T-cell (primary cell): ENCODE measurements at regions not wholly inside any gene's neighbourhood (a gene's known extent, or its start where the extent isn't known, plus 50 kb on each side); places are given as distances from the start of the nearest gene placed in this dataset.

Source experiments
- ATAC-seq, 4 experiments: fragments of 200-7000 bp in 3 of 4; fragments of 150-1000 bp in 1 of 4; cut with Tn5 transposase; replicated peaks in 1 of 4; 1 replicate in 3 of 4; 2 replicates in 1 of 4; pipeline ENCODE4 v1.10.0; 2021; ENCODE audit warnings: moderate library complexity in 3 of 4, mild to moderate bottlenecking in 2 of 4, moderate number of reproducible peaks in 1 of 4
- CTCF ChIA-PET, 2 donors: fragments of 300-600 bp; sonication (Branson Sonifier 250); formaldehyde crosslinking; loops; one replicate each; lab custom pipeline; 2022; ENCODE audit warnings: antibody characterized with exemption in 2 of 2; lab: Charles Lee
- POLR2A ChIA-PET, 2 donors: fragments of 300-600 bp; sonication (Branson Sonifier 250); formaldehyde crosslinking; loops; one replicate each; lab custom pipeline; 2022; ENCODE audit warnings: antibody characterized with exemption in 2 of 2; lab: Charles Lee
- DNase-seq, 35 experiments: peaks; one replicate each; pipeline versions ENCODE4 v3.0.0 to v3.0.0-alpha.2; 2013 to 2023
- H3K27ac ChIP-seq: one replicate; pipeline ENCODE4 v1.5.1; 2013; ENCODE audit warnings: low read length
- H3K27me3 ChIP-seq, 2 experiments: replicated peaks in 1 of 2; 1 replicate in 1 of 2; 2 replicates in 1 of 2; pipeline versions ENCODE4 v1.6.1 to v1.7.0; 2013; ENCODE audit warnings: low read length in 1 of 2, mixed read lengths in 1 of 2; ENCODE audit not compliant: control insufficient read depth in 2 of 2, insufficient read depth in 2 of 2; ENCODE audit errors: extremely low read depth in 1 of 2
- H3K36me3 ChIP-seq, 2 donors: 1 replicate in 1 of 2; 2 replicates in 1 of 2; pipeline versions ENCODE4 v1.6.1 to v1.7.0; 2013; ENCODE audit warnings: low read length in 1 of 2; ENCODE audit not compliant: control insufficient read depth in 2 of 2, insufficient read depth in 1 of 2; ENCODE audit errors: extremely low read depth in 1 of 2
- H3K4me1 ChIP-seq, 2 experiments: 1 replicate in 1 of 2; 2 replicates in 1 of 2; pipeline versions ENCODE4 v1.6.1 to v1.7.0; 2013; ENCODE audit warnings: low read length in 2 of 2, mixed read lengths in 1 of 2; ENCODE audit not compliant: insufficient read depth in 2 of 2, control insufficient read depth in 1 of 2; ENCODE audit errors: extremely low read depth in 1 of 2
- H3K4me3 ChIP-seq, 2 donors: 1 replicate in 1 of 2; 2 replicates in 1 of 2; pipeline versions ENCODE4 v1.5.1 to v1.7.0; 2013; ENCODE audit warnings: mild to moderate bottlenecking in 2 of 2, low read length in 1 of 2, moderate library complexity in 1 of 2; ENCODE audit not compliant: control insufficient read depth in 1 of 2; ENCODE audit errors: extremely low read depth in 1 of 2
- H3K9me3 ChIP-seq: 2 replicates; pipeline ENCODE4 v1.7.0; 2013
- H3K27ac Mint-ChIP-seq, 2 donors: one replicate each; pipeline ENCODE4 v1.8.0; 2020 to 2021; ENCODE audit warnings: mild to moderate bottlenecking in 2 of 2, mixed read lengths in 2 of 2
- H3K27me3 Mint-ChIP-seq, 2 donors: one replicate each; pipeline ENCODE4 v1.8.0; 2021 to 2022; ENCODE audit warnings: mixed read lengths in 2 of 2
- H3K36me3 Mint-ChIP-seq: one replicate; pipeline ENCODE4 v1.8.0; 2021; ENCODE audit warnings: mixed read lengths
- H3K4me1 Mint-ChIP-seq, 3 donors: one replicate each; pipeline ENCODE4 v1.8.0; 2020 to 2022; ENCODE audit warnings: mixed read lengths in 3 of 3, mild to moderate bottlenecking in 1 of 3
- H3K4me3 Mint-ChIP-seq, 3 donors: one replicate each; pipeline ENCODE4 v1.8.0; 2020 to 2022; ENCODE audit warnings: mild to moderate bottlenecking in 3 of 3, mixed read lengths in 3 of 3, moderate library complexity in 3 of 3
- H3K9me3 Mint-ChIP-seq, 3 donors: one replicate each; pipeline ENCODE4 v1.8.0; 2020 to 2022; ENCODE audit warnings: mixed read lengths in 3 of 3
- WGBS: methylation state at CpG from one replicate; pipeline ENCODE4 v1.1.5; 2013; ENCODE audit warnings: missing lambda C conversion rate; ENCODE audit not compliant: insufficient coverage; 5-methylcytosine and 5-hydroxymethylcytosine counted together

DNA sequence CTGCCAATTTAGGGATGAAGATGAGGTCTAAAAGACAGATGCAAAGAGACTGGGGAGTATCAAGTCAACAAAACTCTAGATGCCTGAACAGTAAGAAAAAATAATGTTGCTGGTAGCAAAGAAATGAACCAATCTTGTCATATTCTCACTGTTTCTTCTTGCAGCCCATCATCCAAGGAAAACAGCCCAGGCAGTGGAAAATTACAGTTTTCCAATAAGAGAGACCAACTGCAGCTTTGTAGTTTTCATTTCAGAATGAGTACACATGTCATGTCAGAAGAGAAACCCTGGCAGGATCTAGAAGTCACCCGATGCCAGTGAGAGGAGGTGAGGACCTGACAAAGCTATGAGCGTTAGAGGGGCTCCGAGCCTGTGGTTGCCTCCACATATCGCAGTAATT lies 500.4 kb upstream of the PSMD7 start:
- CTCF ChIA-PET = no interaction called here
- no peaks in the 10 kb centered on the region for H3K4me1 ChIP-seq
- H3K4me3 Mint-ChIP-seq = no peak overlapping the region
- no peaks in the 10 kb centered on the region for H3K9me3 ChIP-seq
- H3K36me3 Mint-ChIP-seq = no peaks in the 10 kb centered on the region
- H3K9me3 Mint-ChIP-seq = peaks cover 0 to 5% (median 3%) of the 10 kb centered on the region in 3 donors
- no peak overlapping the region for H3K27ac ChIP-seq
- DNase-seq = no peak
- no peaks in the 10 kb centered on the region for H3K27me3 Mint-ChIP-seq
- H3K27me3 ChIP-seq = no peaks in the 10 kb centered on the region
- no peaks in the 10 kb centered on the region for H3K4me1 Mint-ChIP-seq
- ATAC-seq = no peak
- H3K27ac Mint-ChIP-seq = no peak overlapping the region
- WGBS = 87% methylated on average over 4 of the region's 4 CpGs
- H3K36me3 ChIP-seq = no peaks in the 10 kb centered on the region
- POLR2A ChIA-PET = no interaction called here
- H3K4me3 ChIP-seq = no peak overlapping the region

DNA sequence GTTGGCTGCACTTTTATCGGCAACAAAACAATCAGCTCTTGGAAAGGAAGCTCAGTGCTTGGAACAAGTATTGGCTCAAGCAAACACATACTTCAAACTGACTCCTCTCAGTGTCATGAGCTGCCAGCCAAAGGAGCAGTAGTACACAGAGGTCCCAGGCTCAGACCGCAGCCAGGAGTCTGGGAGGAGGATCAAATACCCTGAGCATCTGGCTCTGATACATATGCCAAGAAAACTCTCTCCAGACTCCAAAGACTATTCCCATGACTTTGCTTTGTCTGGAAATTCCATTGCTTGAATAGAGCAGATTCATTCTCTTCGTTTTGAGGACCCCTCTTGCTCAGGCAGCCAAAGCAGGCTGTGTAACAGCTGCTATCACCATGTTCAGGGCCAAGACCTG lies 501.6 kb upstream of the PSMD7 start:
- ATAC-seq = no peak
- H3K4me3 ChIP-seq = no peak overlapping the region
- H3K4me3 Mint-ChIP-seq = no peak overlapping the region
- H3K27me3 ChIP-seq = no peaks in the 10 kb centered on the region
- peaks cover 0 to 8% (median 3%) of the 10 kb centered on the region in 3 donors for H3K9me3 Mint-ChIP-seq
- no peaks in the 10 kb centered on the region for H3K4me1 ChIP-seq
- no peak overlapping the region for H3K27ac Mint-ChIP-seq
- no peaks in the 10 kb centered on the region for H3K36me3 Mint-ChIP-seq
- H3K4me1 Mint-ChIP-seq = no peaks in the 10 kb centered on the region
- H3K36me3 ChIP-seq = no peaks in the 10 kb centered on the region
- CTCF ChIA-PET = interaction anchor here in 1 of 2 donors (0.6 kb wide), 1 partner anchor 21 kb away, joined by 3 read pairs; no protein-coding TSS in a partner anchor
- DNase-seq = no peak
- POLR2A ChIA-PET = no interaction called here
- H3K27me3 Mint-ChIP-seq = no peaks in the 10 kb centered on the region
- WGBS = 80% methylated on average over 1 of the region's 3 CpGs
- H3K27ac ChIP-seq = no peak overlapping the region
- H3K9me3 ChIP-seq = no peaks in the 10 kb centered on the region

- no peaks in the 10 kb centered on the region for H3K27me3 Mint-ChIP-seq
- Histone ChIP-seq H3K4me1 (no peaks in the 10 kb centered on the region), H3K9me3 (no peaks in the 10 kb centered on the region), H3K4me3 (no peak overlapping the region), H3K36me3 (no peaks in the 10 kb centered on the region), H3K27me3 (no peaks in the 10 kb centered on the region), H3K27ac (no peak overlapping the region)
- ChIA-PET POLR2A (no interaction called here), CTCF (no interaction called here)
- 89% methylated on average over 6 of the region's 11 CpGs for WGBS
- H3K36me3 Mint-ChIP-seq = no peaks in the 10 kb centered on the region
- H3K9me3 Mint-ChIP-seq = peaks cover 0 to 8% (median 3%) of the 10 kb centered on the region in 3 donors
- ATAC-seq = no peak
- no peak overlapping the region for H3K4me3 Mint-ChIP-seq
- no peak overlapping the region for H3K27ac Mint-ChIP-seq
- DNase-seq = no peak
- no peaks in the 10 kb centered on the region for H3K4me1 Mint-ChIP-seq
These were observed 502.7 kb upstream of the PSMD7 start for GRCh38 chr16:73793871-73794437.

- H3K27me3 ChIP-seq = no peaks in the 10 kb centered on the region
- H3K9me3 Mint-ChIP-seq = peaks cover 0 to 9% (median 3%) of the 10 kb centered on the region in 3 donors
- no peaks in the 10 kb centered on the region for H3K36me3 ChIP-seq
- 86% methylated on average over 3 of the region's 4 CpGs for WGBS
- no peaks in the 10 kb centered on the region for H3K4me1 ChIP-seq
- POLR2A ChIA-PET = no interaction called here
- H3K36me3 Mint-ChIP-seq = no peaks in the 10 kb centered on the region
- ATAC-seq (no peak), DNase-seq (no peak)
- H3K27me3 Mint-ChIP-seq = no peaks in the 10 kb centered on the region
- H3K4me1 Mint-ChIP-seq = no peaks in the 10 kb centered on the region
- H3K9me3 ChIP-seq = no peaks in the 10 kb centered on the region
- H3K27ac ChIP-seq = no peak overlapping the region
- no peak overlapping the region for H3K4me3 ChIP-seq
- no peak overlapping the region for H3K4me3 Mint-ChIP-seq
- no peak overlapping the region for H3K27ac Mint-ChIP-seq
- CTCF ChIA-PET = no interaction called here
These were observed 503.4 kb upstream of the PSMD7 start for GRCh38 chr16:73793260-73793659.

- Histone ChIP-seq H3K27me3 (no peaks in the 10 kb centered on the region), H3K9me3 (no peaks in the 10 kb centered on the region), H3K36me3 (no peaks in the 10 kb centered on the region), H3K4me1 (no peaks in the 10 kb centered on the region), H3K27ac (no peak overlapping the region), H3K4me3 (no peak overlapping the region)
- Mint-ChIP-seq H3K27me3 (no peaks in the 10 kb centered on the region), H3K9me3 (peaks cover 0 to 12% (median 0%) of the 10 kb centered on the region in 3 donors), H3K4me3 (no peak overlapping the region), H3K27ac (no peak overlapping the region), H3K36me3 (no peaks in the 10 kb centered on the region), H3K4me1 (no peaks in the 10 kb centered on the region)
- WGBS = 75% methylated on average over 2 of the region's 15 CpGs
- ChIA-PET CTCF (no interaction called here), POLR2A (interaction anchor here in 1 of 2 donors (0.5 kb wide), 1 partner anchor 1386 kb away, joined by 4 read pairs; no protein-coding TSS in a partner anchor)
- ATAC-seq (no peak), DNase-seq (no peak)
These were observed 504.2 kb upstream of the PSMD7 start for GRCh38 chr16:73792199-73793020.

DNA sequence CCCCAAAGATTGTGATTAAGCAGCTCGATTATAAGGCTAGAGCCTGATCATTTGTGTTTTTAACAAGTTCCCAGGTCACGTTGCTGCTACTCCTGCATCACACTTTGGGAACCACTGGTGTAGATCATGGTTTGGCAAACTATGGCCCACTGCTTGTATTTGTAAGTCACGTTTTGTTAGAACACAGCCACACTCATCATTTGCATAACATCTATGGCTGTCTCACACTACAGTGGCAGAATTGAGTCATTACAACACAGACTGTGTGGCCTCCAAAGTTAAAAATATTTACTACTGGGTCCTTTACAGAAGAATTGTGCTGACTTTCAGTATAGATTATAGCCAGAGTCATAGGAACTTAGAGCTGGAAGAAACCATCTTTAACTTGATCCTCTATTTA lies 515.3 kb upstream of the PSMD7 start:
- H3K27me3 Mint-ChIP-seq = peaks cover 0 to 4% of the 10 kb centered on the region in 2 donors
- H3K27ac ChIP-seq = no peak overlapping the region
- H3K9me3 Mint-ChIP-seq = peaks cover 12 to 21% (median 19%) of the 10 kb centered on the region in 3 donors
- H3K4me3 Mint-ChIP-seq = no peak overlapping the region
- ATAC-seq (no peak), DNase-seq (no peak)
- H3K36me3 ChIP-seq = no peaks in the 10 kb centered on the region
- ChIA-PET POLR2A (no interaction called here), CTCF (no interaction called here)
- no peaks in the 10 kb centered on the region for H3K4me1 ChIP-seq
- no peak overlapping the region for H3K27ac Mint-ChIP-seq
- no peaks in the 10 kb centered on the region for H3K9me3 ChIP-seq
- WGBS = 42% methylated on average over 2 of the region's 3 CpGs
- H3K36me3 Mint-ChIP-seq = no peaks in the 10 kb centered on the region
- H3K27me3 ChIP-seq = no peaks in the 10 kb centered on the region
- H3K4me3 ChIP-seq = no peak overlapping the region
- H3K4me1 Mint-ChIP-seq = no peaks in the 10 kb centered on the region
